ENCODE measurements at regions not wholly inside any gene's neighbourhood (a gene's known extent, or its start where the extent isn't known, plus 50 kb on each side); places are given as distances from the start of the nearest gene placed in this dataset.
A peak's percentile ranks its signal among the peaks of the same experiment; 100 is the strongest.

- Mint-ChIP-seq H3K4me3 (no peak overlapping the region), H3K27ac (no peak overlapping the region), H3K4me1 (no peaks in the 10 kb centered on the region), H3K9me3 (no peaks in the 10 kb centered on the region), H3K36me3 (no peaks in the 10 kb centered on the region), H3K27me3 (ENCODE audit: low read depth in 2 of 2) (peaks cover 5 to 7% of the 10 kb centered on the region in 2 donors)
- DNase-seq (no peak), ATAC-seq (no peak)
- intact Hi-C loops (cut with micrococcal nuclease): loop anchor here (10.0 kb wide), 1 partner anchor 514 kb away; no protein-coding TSS in a partner anchor
- no peaks in the 10 kb centered on the region for H3K9me3 ChIP-seq (ENCODE audit: control insufficient read depth, insufficient read depth, low read length)
- H3K27ac ChIP-seq (ENCODE audit: low read length): no peak overlapping the region
- H3K27me3 ChIP-seq (ENCODE audit: control insufficient read depth, insufficient read depth, low read length): no peaks in the 10 kb centered on the region
- no peaks in the 10 kb centered on the region for H3K36me3 ChIP-seq (ENCODE audit: control insufficient read depth, insufficient read depth, low read length)
- no peak overlapping the region for H3K4me3 ChIP-seq (ENCODE audit: low read length)
- H3K4me1 ChIP-seq (ENCODE audit: control insufficient read depth, insufficient read depth, low read length): no peaks in the 10 kb centered on the region
- WGBS (ENCODE audit: insufficient coverage): 83% methylated on average over 5 of the region's 5 CpGs
- no peak for TF ChIP-seq CTCF (IDR thresholded peaks at IDR 0.05)
Observed at GRCh38 chr20:9918348-9918747, 79.5 kb upstream of the PAK5 start.

GRCh38 chr20:9916761-9917160 lies 77.9 kb upstream of the PAK5 start:
- intact Hi-C loops (cut with micrococcal nuclease): loop anchor here (10.0 kb wide), 1 partner anchor 512 kb away; no protein-coding TSS in a partner anchor
- H3K27ac ChIP-seq (ENCODE audit: low read length): no peak overlapping the region
- no peak overlapping the region for H3K4me3 ChIP-seq (ENCODE audit: low read length)
- H3K27me3 ChIP-seq (ENCODE audit: control insufficient read depth, insufficient read depth, low read length): no peaks in the 10 kb centered on the region
- no peak overlapping the region for H3K4me3 Mint-ChIP-seq
- H3K4me1 ChIP-seq (ENCODE audit: control insufficient read depth, insufficient read depth, low read length): no peaks in the 10 kb centered on the region
- DNase-seq (no peak), ATAC-seq (no peak)
- peaks cover 5 to 12% of the 10 kb centered on the region in 2 donors for H3K27me3 Mint-ChIP-seq (ENCODE audit: low read depth in 2 of 2)
- H3K9me3 ChIP-seq (ENCODE audit: control insufficient read depth, insufficient read depth, low read length): no peaks in the 10 kb centered on the region
- TF ChIP-seq CTCF (IDR thresholded peaks at IDR 0.05): no peak
- H3K4me1 Mint-ChIP-seq: no peaks in the 10 kb centered on the region
- 67% methylated on average over 1 of the region's 2 CpGs for WGBS (ENCODE audit: insufficient coverage)
- no peaks in the 10 kb centered on the region for H3K36me3 ChIP-seq (ENCODE audit: control insufficient read depth, insufficient read depth, low read length)
- no peaks in the 10 kb centered on the region for H3K9me3 Mint-ChIP-seq
- H3K36me3 Mint-ChIP-seq: no peaks in the 10 kb centered on the region
- no peak overlapping the region for H3K27ac Mint-ChIP-seq

DNA sequence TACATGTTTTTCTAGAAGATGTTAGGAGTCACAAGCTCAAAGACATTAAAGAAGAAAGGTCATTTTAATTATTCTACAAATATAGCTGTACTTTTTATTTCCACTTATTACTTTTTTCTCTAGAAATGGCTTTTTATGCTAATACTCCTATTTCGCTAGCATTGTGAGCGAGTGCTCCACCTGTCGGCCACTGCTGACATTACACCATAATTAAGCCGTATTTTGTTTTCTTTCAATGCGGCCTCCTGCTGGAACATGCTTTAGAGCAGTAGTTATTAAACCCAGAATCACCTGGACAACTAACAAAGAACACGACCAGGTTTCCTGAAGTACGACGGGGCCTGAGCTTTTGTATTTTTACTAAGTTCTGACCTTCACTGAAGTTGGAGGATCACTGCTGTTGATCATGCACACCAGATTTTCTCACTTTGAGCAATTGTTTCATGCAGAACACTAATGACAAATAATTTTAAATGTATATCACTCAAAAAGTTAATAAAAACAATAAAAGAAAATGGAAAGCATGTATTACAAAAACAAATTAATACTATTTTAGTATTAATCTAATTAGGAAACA lies 74.1 kb upstream of the PAK5 start:
- H3K4me1 ChIP-seq (ENCODE audit: control insufficient read depth, insufficient read depth, low read length): no peaks in the 10 kb centered on the region
- DNase-seq: peak; percentile 18 to 43
- no peak overlapping the region for H3K4me3 ChIP-seq (ENCODE audit: low read length)
- TF ChIP-seq CTCF (IDR thresholded peaks at IDR 0.05): peak; percentile 84
- H3K27me3 ChIP-seq (ENCODE audit: control insufficient read depth, insufficient read depth, low read length): no peaks in the 10 kb centered on the region
- no peak overlapping the region for H3K4me3 Mint-ChIP-seq
- H3K9me3 Mint-ChIP-seq: peaks cover 0 to 2% of the 10 kb centered on the region in 2 donors
- H3K36me3 Mint-ChIP-seq: no peaks in the 10 kb centered on the region
- H3K9me3 ChIP-seq (ENCODE audit: control insufficient read depth, insufficient read depth, low read length): no peaks in the 10 kb centered on the region
- intact Hi-C loops (cut with micrococcal nuclease): loop anchor here (10.0 kb wide), 1 partner anchor 508 kb away; no protein-coding TSS in a partner anchor
- H3K27me3 Mint-ChIP-seq (ENCODE audit: low read depth in 2 of 2): peaks cover 7 to 27% of the 10 kb centered on the region in 2 donors
- H3K36me3 ChIP-seq (ENCODE audit: control insufficient read depth, insufficient read depth, low read length): no peaks in the 10 kb centered on the region
- H3K27ac ChIP-seq (ENCODE audit: low read length): no peak overlapping the region
- ATAC-seq: peak in 2 of 3 donors; percentile 31 to 40
- H3K4me1 Mint-ChIP-seq: no peaks in the 10 kb centered on the region
- WGBS (ENCODE audit: insufficient coverage): 10% methylated on average over 7 of the region's 8 CpGs
- H3K27ac Mint-ChIP-seq: no peak overlapping the region

- Histone ChIP-seq H3K27me3 (ENCODE audit: control insufficient read depth, insufficient read depth, low read length) (no peaks in the 10 kb centered on the region), H3K27ac (ENCODE audit: low read length) (no peak overlapping the region), H3K9me3 (ENCODE audit: control insufficient read depth, insufficient read depth, low read length) (no peaks in the 10 kb centered on the region), H3K36me3 (ENCODE audit: control insufficient read depth, insufficient read depth, low read length) (no peaks in the 10 kb centered on the region), H3K4me3 (ENCODE audit: low read length) (no peak overlapping the region), H3K4me1 (ENCODE audit: control insufficient read depth, insufficient read depth, low read length) (no peaks in the 10 kb centered on the region)
- no peak for DNase-seq
- no peak for ATAC-seq
- 88% methylated on average over 5 of the region's 5 CpGs for WGBS (ENCODE audit: insufficient coverage)
- no peaks in the 10 kb centered on the region for H3K36me3 Mint-ChIP-seq
- no peak for TF ChIP-seq CTCF (IDR thresholded peaks at IDR 0.05)
- H3K4me1 Mint-ChIP-seq: no peaks in the 10 kb centered on the region
- no peak overlapping the region for H3K27ac Mint-ChIP-seq
- H3K4me3 Mint-ChIP-seq: no peak overlapping the region
- peaks cover 0 to 2% of the 10 kb centered on the region in 2 donors for H3K9me3 Mint-ChIP-seq
- peaks cover 6 to 27% of the 10 kb centered on the region in 2 donors for H3K27me3 Mint-ChIP-seq (ENCODE audit: low read depth in 2 of 2)
- intact Hi-C loops (cut with micrococcal nuclease): loop anchor here (10.0 kb wide), 1 partner anchor 507 kb away; no protein-coding TSS in a partner anchor
Observed at GRCh38 chr20:9912290-9912689, 73.4 kb upstream of the PAK5 start.

Data from natural killer cell (primary cell).